Epithelial cell of proximal tubule (primary cell): ENCODE measurements at regions not wholly inside any gene's neighbourhood (a gene's known extent, or its start where the extent isn't known, plus 50 kb on each side); places are given as distances from the start of the nearest gene placed in this dataset.

Source experiments
- DNase-seq: peaks from one replicate; pipeline ENCODE4 v3.0.0-alpha.2; 2011; ENCODE audit warnings: low read depth
- H3K4me3 ChIP-seq: 2 replicates; pipeline ENCODE4 v1.5.1; 2011; ENCODE audit warnings: low read depth, mild to moderate bottlenecking, low read length
- CTCF ChIP-seq: conservative IDR thresholded peaks from 2 replicates; pipeline ENCODE4 v1.5.1; 2012; ENCODE audit warnings: low read depth, mild to moderate bottlenecking, low read length

- H3K4me3 ChIP-seq: no peak overlapping the region
- DNase-seq: no peak
- TF ChIP-seq CTCF: no peak
Observed at GRCh38 chr1:47565676-47566075, 127.8 kb downstream of the FOXD2 start.

DNA sequence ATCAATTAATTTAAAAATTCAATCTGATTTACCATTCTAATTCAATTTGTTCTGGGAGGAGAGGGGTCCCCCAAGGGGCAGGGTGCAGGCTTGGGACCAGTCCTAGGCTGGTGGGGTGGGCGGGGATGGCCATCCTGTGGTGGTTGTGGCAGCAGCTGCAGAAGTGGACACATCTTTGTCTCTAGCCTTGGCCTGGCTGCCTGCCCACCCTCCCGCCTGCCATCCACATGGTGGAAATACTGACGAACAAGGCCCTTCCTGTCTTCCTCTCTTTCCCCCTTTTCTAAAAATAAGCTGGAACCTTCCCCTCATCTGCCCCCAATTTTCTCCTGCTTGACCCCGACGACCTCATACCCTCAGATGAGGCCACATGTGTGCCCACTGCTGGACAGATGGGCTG lies 130.9 kb downstream of the FOXD2 start:
- DNase-seq: no peak
- H3K4me3 ChIP-seq: no peak overlapping the region
- TF ChIP-seq CTCF: no peak

DNA sequence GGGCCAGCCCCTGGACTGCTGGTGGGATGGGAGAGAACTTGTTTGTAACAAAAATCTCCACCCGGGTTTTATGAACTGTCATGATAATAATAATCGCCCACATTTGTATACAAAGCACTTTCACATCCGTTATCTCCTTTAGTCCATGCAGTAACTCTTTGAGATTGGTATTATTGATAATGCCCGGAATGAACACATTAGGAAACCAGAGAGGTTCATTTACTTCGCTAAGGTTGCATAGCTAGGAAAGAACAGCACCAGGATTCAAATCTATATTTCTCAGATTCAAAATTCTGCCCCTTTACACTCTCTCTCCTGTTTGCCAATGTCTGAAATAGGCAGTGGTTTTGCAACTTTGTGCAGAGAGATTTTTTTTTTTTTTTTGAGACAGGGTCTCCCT lies 131.4 kb downstream of the FOXD2 start:
- H3K4me3 ChIP-seq: no peak overlapping the region
- DNase-seq: no peak
- no peak for TF ChIP-seq CTCF

DNA sequence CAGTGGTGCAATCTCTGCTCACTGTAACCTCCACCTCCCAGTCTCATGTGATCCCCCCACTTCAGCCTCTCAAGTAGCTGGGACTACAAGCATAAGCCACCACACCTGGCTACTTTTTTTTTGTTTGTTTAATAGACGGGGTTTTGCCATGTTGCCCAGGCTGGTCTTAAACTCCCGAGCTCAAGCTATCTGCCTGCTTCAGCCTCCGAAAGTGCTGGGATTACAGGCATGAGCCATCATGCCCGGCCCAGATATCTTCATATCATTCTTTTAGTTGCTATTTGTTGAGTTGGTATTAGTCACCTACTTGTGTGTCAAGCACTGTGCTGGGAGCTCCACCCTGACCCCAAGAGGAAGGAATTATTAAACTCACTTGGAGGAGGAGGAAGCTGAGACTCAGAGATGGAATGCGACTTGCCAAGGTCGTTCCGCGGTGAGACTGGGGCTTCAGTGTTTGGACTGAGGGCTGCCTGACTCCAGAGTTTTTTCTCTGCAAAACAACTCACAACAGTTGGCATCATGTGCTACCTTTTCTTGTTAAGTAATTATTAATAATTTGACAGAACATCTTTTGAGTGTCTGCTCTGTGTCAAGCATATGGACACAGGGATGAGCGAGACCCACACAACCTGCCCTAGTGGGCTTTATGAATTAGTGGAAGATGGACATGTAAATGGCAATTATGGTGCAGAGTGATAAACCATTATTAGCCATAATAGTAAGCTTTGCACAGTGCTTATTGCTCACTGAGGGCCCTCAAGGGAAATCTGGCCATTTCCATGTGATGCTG lies 132.0 kb downstream of the FOXD2 start:
- peak; percentile 67 for TF ChIP-seq CTCF
- no peak overlapping the region for H3K4me3 ChIP-seq

GRCh38 chr1:47571161-47571560 lies 133.3 kb downstream of the FOXD2 start:
- no peak overlapping the region for H3K4me3 ChIP-seq
- DNase-seq: no peak
- TF ChIP-seq CTCF: no peak

More for the DNA sequence above, 132.0 kb downstream of the FOXD2 start:
- DNase-seq: peak; percentile 62

DNA sequence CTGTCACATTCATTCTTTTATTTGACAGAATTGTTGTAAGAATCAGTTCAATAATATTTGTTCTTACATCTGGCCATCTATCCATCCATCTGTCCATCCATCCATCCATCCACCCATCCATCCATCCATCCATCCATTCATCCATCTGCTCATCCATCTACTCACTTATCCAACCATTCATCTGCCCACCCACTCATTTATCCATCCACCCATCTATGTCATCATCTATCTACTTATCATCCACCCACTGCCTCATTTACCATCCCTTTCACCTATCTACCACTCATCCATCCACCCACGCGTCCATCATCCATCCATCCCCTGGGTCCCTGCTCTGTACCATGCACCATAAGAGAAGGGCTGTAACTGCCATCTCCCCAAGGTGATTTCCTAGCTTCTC lies 134.1 kb downstream of the FOXD2 start:
- TF ChIP-seq CTCF: no peak
- no peak for DNase-seq

More for the DNA sequence above, 134.1 kb downstream of the FOXD2 start:
- no peak overlapping the region for H3K4me3 ChIP-seq
